Adrenal gland (tissue), 9 donors: ENCODE measurements at regions not wholly inside any gene's neighbourhood (a gene's known extent, or its start where the extent isn't known, plus 50 kb on each side); places are given as distances from the start of the nearest gene placed in this dataset.

Experiments used
- DNase-seq, 7 donors: peaks; one replicate each; pipeline ENCODE4 v3.0.0-alpha.2; 2019 to 2020
- H3K27ac ChIP-seq, 5 donors: fragments of 200-600 bp; sonication (generic) in 4 of 5; 1 replicate in 3 of 5; 2 replicates in 2 of 5; pipeline versions ENCODE4 v1.5.1 to v1.8.0; 2016 to 2020; ENCODE audit warnings: mild to moderate bottlenecking in 1 of 5
- H3K27me3 ChIP-seq: fragments of 200-600 bp; 2 replicates; pipeline ENCODE4 v1.8.0; 2021
- H3K36me3 ChIP-seq, 2 donors: fragments of 200-600 bp; replicated peaks in 1 of 2; 1 replicate in 1 of 2; 2 replicates in 1 of 2; pipeline versions ENCODE4 v1.5.1 to v1.8.0; 2018 to 2022
- H3K4me1 ChIP-seq, 2 donors: fragments of 200-600 bp; replicated peaks in 1 of 2; 1 replicate in 1 of 2; 2 replicates in 1 of 2; pipeline versions ENCODE4 v1.5.1 to v1.8.0; 2018 to 2021
- H3K4me3 ChIP-seq, 4 donors: fragments of 200-600 bp; sonication (generic) in 3 of 4; one replicate each; pipeline ENCODE4 v1.5.1; 2016 to 2018
- H3K9me3 ChIP-seq, 3 donors: fragments of 200-600 bp; sonication (generic) in 1 of 3; replicated peaks in 1 of 3; 1 replicate in 2 of 3; 2 replicates in 1 of 3; pipeline versions ENCODE4 v1.5.1 to v1.8.0; 2016 to 2021
- POLR2A ChIP-seq, 2 donors: fragments of 450-650 bp; IDR thresholded peaks; one replicate each; pipeline ENCODE4 v1.6.1; 2017; ENCODE audit warnings: antibody characterized with exemption in 2 of 2, mild to moderate bottlenecking in 2 of 2, moderate library complexity in 1 of 2
- WGBS, 4 donors: extraction: QIAGEN DNeasy Blood & Tissue Kit in 2 of 4; methylation state at CpG; one replicate each; pipeline versions ENCODE4 v1.1.5 to v1.1.7; 2013 to 2017; 5-methylcytosine and 5-hydroxymethylcytosine counted together
- intact Hi-C, 2 donors: fragments of 100-400 bp; cut with DNase I; formaldehyde crosslinking; loops; one replicate each; pipeline versions ENCODE4 v1.14.1 to v1.15.0; 2022 to 2023
- TF ChIP-seq, protein P1 (sequence below), 6 experiments: fragments of 450-650 bp in 4 of 6; fragments of 200-600 bp in 2 of 6; sonication (generic) in 1 of 6; IDR thresholded peaks; 1 replicate in 5 of 6; 2 replicates in 1 of 6; pipeline versions ENCODE4 v1.5.1 to v1.8.0; 2016 to 2021; ENCODE audit warnings: antibody characterized with exemption in 6 of 6, mild to moderate bottlenecking in 2 of 6, moderate library complexity in 1 of 6
- donor health status: healthy with polysubstance abuse.
- donor health status: Bipolar disorder and iron deficiency.
- donor health status: DM: yes; HTN: yes; CAD: no.
- donor health status: DM: no; HTN: no; CAD: no.
- donor health status: DM: no; HTN: no; CAD: no.

DNA sequence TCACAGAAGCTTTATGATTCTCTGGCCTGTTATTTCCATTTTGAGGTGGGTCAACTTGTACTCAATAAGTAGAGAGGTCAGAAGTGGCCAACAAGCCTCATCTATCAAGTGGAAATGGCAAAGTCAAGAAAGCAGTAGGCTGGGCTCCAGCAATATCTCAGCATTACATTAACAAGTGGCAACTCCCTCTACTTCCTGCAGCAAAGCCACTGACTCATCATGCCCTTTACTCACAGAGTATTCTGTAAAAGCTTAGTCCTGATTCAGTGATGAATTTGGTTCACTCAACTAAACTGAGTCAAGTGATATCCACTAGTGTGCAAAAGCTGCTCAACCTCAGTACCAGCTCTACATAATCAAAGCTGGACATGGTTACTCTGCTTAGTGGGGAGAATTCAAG is 954.6 kb downstream of the EPHA3 start:
- H3K27me3 ChIP-seq, result no peaks in the 10 kb centered on the region
- no peaks in the 10 kb centered on the region for H3K9me3 ChIP-seq
- intact Hi-C loops, result no loop called here
- no peak overlapping the region for H3K27ac ChIP-seq
- H3K4me3 ChIP-seq, result no peak overlapping the region
- TF ChIP-seq POLR2A (IDR thresholded peaks at IDR 0.05), result no peak
- TF ChIP-seq, protein P1, sequence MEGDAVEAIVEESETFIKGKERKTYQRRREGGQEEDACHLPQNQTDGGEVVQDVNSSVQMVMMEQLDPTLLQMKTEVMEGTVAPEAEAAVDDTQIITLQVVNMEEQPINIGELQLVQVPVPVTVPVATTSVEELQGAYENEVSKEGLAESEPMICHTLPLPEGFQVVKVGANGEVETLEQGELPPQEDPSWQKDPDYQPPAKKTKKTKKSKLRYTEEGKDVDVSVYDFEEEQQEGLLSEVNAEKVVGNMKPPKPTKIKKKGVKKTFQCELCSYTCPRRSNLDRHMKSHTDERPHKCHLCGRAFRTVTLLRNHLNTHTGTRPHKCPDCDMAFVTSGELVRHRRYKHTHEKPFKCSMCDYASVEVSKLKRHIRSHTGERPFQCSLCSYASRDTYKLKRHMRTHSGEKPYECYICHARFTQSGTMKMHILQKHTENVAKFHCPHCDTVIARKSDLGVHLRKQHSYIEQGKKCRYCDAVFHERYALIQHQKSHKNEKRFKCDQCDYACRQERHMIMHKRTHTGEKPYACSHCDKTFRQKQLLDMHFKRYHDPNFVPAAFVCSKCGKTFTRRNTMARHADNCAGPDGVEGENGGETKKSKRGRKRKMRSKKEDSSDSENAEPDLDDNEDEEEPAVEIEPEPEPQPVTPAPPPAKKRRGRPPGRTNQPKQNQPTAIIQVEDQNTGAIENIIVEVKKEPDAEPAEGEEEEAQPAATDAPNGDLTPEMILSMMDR (IDR thresholded peaks at IDR 0.05), result no peak
- no peak for DNase-seq
- H3K4me1 ChIP-seq, result no peaks in the 10 kb centered on the region
- no peaks in the 10 kb centered on the region for H3K36me3 ChIP-seq

DNA sequence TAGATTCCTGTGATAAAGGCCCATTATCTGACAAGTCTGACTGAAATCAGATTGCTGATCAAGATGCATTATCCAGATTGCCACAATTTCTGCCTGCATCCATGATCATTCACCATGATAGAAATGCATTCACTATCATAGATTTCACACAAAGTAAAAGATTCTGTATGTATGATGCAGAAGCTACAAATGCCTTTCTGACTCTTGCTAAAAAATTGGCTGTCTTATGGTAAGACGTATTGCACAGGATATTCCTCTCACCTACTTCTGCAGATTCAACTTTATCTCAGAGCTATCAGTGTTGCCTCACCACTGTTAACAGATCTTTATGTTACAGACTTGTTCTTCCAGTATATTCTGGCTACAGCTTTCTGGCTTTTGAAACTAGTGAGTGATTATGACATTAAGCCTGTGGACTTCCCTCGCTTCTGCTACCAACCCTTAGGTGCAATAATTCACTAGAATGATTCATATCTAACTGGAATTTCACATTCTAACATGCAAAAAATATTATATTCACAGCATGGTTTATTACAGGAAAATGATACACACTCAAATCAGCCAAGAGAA is 955.3 kb downstream of the EPHA3 start:
- Histone ChIP-seq H3K27me3 (no peaks in the 10 kb centered on the region), H3K4me3 (no peak overlapping the region), H3K36me3 (no peaks in the 10 kb centered on the region), H3K9me3 (no peaks in the 10 kb centered on the region), H3K27ac (no peak overlapping the region), H3K4me1 (no peaks in the 10 kb centered on the region)
- no peak for TF ChIP-seq POLR2A (IDR thresholded peaks at IDR 0.05)
- TF ChIP-seq, protein P1 (IDR thresholded peaks at IDR 0.05), result no peak
- WGBS, 4 donors, result 53 to 84% (median 70%) methylated on average over 2 of the region's 2 CpGs
- DNase-seq, result no peak
- intact Hi-C loops, result no loop called here

DNA sequence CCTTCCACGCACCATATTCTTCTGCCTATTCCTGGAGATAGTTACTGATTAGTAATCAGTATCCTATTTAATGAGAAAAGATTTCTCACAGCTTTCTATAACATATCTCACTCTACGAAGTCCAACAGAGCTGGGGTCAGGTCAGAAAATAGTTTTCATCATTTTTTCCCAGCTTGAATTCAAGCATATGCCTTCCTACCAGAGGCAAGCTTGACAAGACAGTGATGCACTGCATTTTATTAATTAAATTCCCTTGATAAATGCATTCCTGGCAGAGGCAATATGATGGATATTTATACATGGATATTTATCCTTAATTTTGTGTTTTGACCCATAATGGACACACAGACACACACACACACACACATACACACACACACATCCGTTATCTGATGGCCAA is 961.4 kb downstream of the EPHA3 start:
- Histone ChIP-seq H3K27ac (no peak overlapping the region), H3K27me3 (no peaks in the 10 kb centered on the region), H3K36me3 (no peaks in the 10 kb centered on the region), H3K4me1 (no peaks in the 10 kb centered on the region), H3K4me3 (no peak overlapping the region), H3K9me3 (no peaks in the 10 kb centered on the region)
- intact Hi-C loops, result no loop called here
- no peak for DNase-seq
- no peak for TF ChIP-seq POLR2A (IDR thresholded peaks at IDR 0.05)
- TF ChIP-seq, protein P1 (IDR thresholded peaks at IDR 0.05), result no peak
- WGBS, 4 donors, result 65 to 77% (median 72%) methylated on average over 3 of the region's 3 CpGs

DNA sequence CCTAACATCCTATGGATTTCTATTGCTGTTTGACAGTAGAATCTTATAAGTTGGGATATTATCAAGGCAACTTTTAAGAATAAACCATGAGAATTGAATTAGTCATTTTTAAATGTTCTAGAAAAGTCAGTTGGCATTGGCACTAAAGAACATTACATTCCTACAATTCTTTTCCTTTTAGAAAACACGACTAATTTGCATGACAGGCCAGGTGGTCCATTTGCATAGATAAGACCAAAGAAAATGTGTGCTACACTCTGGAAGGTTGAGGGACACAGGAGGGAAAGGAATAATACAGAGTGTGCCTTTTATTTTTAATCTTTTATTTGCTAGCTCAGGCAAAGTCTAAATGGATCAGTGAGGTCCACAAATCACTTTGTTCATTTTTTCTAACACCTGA is 962.3 kb downstream of the EPHA3 start:
- Histone ChIP-seq H3K27me3 (no peaks in the 10 kb centered on the region), H3K4me3 (no peak overlapping the region), H3K9me3 (no peaks in the 10 kb centered on the region), H3K27ac (no peak overlapping the region), H3K36me3 (no peaks in the 10 kb centered on the region), H3K4me1 (no peaks in the 10 kb centered on the region)
- intact Hi-C loops, result no loop called here
- WGBS, 4 donors, result 37 to 48% (median 45%) methylated on average over 1 of the region's 1 CpG
- no peak for DNase-seq
- TF ChIP-seq POLR2A (IDR thresholded peaks at IDR 0.05), result no peak
- TF ChIP-seq, protein P1 (IDR thresholded peaks at IDR 0.05), result no peak
